ENCODE measurements at regions not wholly inside any gene's neighbourhood (a gene's known extent, or its start where the extent isn't known, plus 50 kb on each side); places are given as distances from the start of the nearest gene placed in this dataset.
A peak's percentile ranks its signal among the peaks of the same experiment; 100 is the strongest.
"Not testable (repeated sequence)": the region's sequence is repeated elsewhere in the genome, so short reads cannot be mapped to it uniquely, and the experiment has no call there.

DNA sequence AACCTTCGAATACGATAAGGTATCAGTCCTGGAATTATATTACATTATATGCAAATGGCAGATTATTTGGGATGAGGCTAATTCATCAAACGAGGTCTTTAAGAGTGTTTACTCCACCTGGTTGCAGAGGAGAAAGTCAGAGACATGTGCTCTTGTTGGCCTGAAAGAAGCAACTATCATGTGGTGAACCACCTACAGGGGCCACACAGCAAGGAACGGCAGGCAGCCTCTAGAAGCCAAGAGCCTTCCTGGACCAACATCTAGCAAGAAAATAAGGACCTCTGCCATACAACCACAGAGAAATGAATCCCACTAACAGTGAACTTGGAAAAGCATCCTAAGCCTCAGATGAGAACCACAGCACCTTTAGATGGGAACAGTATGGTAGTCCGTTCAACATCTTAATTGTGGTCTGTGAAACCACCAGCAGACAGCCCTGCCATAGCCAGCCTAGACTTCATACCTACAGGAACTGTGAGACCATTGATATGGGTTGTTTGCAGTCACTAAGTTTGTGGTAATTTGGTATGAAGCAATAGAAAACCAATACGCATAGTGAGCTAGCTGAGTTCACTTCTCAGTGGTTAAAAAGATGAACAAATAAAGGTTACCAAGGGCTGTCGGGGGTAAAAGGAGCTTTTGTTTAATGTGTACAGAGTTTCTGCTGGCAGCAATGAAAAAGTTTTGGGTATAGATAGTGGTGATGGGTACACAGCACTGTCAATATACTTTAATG is 345.7 kb upstream of the RUNX1 start:
- in situ Hi-C loops (cut with HindIII; ENCODE audit: low sequenced_read_pairs), result no loop called here
- DNase-seq (ENCODE audit: low spot score), result no peak

DNA sequence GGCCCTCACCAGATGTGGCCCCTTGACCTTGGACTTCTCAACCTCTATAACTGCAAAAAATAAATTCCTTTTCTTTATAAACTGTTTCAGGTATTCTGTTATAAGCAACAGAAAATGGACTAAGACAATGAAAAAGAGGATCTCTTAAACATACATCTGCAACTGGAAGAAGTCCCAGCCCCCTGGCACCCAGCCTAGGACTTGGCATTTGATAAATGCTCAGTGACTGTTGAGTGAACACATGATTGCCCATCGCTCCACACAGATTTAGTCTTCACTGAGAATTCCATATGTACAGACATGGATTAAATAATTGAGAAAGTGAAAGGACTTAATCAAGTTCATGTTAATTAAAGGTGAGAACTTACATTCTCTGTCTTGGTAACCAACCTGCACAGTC is 344.9 kb upstream of the RUNX1 start:
- in situ Hi-C loops (cut with HindIII; ENCODE audit: low sequenced_read_pairs), result no loop called here
- no peak for DNase-seq (ENCODE audit: low spot score)

DNA sequence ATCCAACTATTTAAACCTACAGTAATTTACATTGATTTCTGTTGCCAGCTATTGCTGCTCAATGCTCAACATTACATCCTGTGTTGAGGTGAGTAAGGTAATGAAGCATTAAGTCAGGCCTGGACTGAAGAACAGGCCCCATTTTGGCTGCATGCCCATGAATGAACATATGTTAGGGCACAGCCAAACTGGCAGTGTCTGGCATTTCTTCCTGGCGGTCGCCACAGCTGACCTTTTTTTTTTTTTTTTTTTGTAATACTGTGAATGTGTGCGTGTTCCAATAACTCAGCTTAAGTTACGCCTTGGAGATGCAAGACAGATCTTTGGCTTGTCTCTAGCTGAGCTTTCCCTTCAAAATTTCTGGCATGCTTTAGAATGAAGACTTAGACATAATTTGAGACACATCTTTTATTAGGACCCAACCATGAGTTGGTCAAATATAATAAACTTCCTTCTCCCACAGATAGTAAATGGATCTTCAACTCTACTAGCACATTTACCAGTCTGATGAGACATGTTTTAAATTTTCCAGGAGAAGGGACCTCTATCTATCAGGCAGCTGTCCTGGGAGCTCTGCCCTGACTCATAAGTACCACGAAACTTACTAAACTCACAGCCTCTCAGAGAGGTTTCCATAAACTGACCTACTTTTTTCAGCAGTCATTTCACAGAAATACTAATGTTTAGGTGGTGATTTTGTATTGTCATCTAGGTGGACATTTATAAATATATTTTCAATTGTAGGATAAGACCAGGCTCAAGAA is 341.1 kb upstream of the RUNX1 start:
- peak; percentile 93 for DNase-seq (ENCODE audit: low spot score)
- in situ Hi-C loops (cut with HindIII; ENCODE audit: low sequenced_read_pairs), result no loop called here

DNA sequence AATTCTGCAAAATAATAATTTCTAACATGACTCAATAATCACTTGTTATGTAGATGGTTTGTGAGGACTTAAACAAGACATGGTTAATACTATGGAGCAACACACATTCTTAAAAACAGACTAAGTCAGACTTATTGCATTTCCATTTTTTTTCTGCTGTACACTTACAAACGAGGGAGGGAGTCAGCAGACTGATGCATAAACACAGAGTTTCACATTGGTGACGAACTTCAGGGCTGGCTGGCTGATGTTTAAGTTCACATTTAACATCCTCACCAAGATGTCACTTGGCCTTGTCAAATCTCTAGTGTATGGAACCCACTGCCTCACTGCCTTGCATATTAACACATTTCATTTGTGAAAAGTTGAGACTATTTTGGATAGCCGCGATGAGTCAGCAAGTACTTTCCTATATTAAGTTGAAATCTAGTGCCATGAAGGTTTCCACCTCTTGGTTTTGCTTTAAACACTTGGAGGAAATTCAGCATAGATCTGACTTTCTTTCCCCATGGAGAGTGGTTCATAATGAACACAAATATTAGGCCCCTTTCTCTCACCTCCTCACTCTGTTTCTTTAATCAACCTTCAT is 337.5 kb upstream of the RUNX1 start:
- no peak for DNase-seq (ENCODE audit: low spot score)
- in situ Hi-C loops (cut with HindIII; ENCODE audit: low sequenced_read_pairs), result no loop called here

DNA sequence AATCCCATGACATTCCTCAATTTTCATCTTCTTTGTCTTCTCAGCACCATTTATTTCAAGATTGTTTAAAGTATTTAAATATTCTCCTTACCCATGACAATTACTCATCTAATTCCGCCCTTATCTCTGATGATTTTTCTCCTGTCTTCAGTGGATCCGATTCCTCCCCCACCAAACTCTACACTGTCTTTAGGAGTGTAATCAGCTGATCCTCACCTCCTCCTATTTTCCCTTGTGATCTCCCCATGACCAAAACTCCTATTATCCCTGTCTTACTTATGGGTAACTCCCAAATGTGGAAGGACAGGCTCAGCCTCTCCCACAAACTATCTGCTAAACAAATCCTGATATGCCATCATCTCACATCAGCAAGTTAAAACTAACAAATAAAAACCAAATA is 335.3 kb upstream of the RUNX1 start:
- no peak for DNase-seq (ENCODE audit: low spot score)
- in situ Hi-C loops (cut with HindIII; ENCODE audit: low sequenced_read_pairs), result no loop called here

DNA sequence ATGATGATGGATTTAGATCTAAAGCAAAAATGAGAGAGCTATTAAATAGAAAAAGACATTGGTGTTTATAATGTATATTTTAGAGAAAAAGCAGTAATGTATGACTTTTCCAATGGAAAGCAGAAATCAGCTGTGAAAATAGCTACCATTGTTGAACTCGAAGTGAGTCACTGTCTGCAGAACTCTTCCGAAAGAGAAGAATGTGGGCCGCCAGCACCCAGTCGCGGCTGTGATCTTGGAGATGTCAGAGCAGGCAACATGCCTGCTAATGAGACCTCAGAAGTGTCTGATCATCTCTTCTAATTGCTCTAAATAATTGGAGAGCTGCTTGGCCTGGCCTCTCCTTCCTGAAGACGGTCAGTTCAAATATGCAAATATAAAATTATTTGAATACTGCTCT is 333.6 kb upstream of the RUNX1 start:
- DNase-seq (ENCODE audit: low spot score), result no peak
- in situ Hi-C loops (cut with HindIII; ENCODE audit: low sequenced_read_pairs), result no loop called here

DNA sequence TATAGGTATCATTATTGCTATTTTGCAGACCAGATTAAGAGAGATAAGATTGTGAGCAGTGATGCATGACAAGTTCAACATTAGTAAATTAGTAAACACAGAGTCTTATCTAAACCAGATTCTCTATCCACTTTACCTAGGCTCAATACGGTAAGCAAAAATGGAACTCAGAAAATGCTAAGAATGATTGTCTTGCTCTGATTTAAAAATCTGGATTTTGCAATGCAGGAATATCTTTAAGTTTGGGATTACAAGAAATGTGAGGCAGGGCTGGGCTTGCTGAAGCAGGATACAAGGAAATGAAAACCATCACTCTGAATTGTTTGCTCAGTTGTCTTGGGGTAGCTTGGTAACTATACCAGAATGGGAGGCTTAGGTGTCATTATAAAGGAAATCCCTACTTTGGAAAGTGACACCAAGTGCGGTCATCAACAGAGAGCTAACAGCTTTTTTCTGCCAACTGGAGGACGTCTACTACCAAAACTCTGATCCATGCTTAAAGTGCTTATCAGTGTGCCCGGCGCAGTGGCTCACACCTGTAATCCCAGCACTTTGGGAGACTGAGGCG is 332.7 kb upstream of the RUNX1 start:
- DNase-seq (ENCODE audit: low spot score), result no peak
- in situ Hi-C loops (cut with HindIII; ENCODE audit: low sequenced_read_pairs), result no loop called here

DNA sequence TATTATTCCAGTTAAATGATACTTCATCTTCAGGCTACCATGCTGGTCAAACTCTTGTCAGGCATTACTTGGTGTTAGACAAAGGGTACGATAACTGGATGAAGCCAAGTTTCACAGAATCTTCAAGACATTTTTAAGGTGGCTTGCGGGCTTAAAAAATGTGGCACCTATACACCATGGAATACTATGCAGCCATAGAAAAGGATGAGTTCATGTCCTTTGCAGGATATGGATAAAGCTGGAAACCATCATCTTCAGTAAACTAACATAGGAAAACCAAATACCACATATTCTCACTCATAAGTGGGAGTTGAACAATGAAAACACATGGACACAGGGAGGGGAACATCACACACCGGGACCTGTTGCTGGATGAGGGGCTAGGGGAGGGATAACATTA is 331.2 kb upstream of the RUNX1 start:
- in situ Hi-C loops (cut with HindIII; ENCODE audit: low sequenced_read_pairs); DNase-seq (ENCODE audit: low spot score): not testable (repeated sequence)

DNA sequence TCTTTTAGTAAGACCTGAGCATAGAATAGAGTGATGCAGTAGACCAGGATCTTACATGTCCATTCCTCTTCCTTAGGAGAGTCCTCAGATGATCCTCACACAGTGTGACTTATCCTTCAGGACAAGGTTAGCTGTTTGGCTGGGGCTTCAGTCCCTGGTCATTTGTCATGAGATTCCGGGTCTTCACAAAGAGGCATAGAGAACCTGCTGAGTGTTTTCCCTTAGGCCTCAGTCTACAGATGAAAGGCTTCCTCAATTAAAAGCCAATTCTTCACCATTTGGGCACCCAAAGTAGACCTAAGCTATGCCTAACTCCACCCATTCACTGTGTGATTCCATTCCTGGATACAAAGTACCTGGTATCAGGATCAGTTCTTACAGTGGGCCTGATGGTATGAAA is 329.8 kb upstream of the RUNX1 start:
- DNase-seq (ENCODE audit: low spot score), result no peak
- in situ Hi-C loops (cut with HindIII; ENCODE audit: low sequenced_read_pairs), result no loop called here

DNA sequence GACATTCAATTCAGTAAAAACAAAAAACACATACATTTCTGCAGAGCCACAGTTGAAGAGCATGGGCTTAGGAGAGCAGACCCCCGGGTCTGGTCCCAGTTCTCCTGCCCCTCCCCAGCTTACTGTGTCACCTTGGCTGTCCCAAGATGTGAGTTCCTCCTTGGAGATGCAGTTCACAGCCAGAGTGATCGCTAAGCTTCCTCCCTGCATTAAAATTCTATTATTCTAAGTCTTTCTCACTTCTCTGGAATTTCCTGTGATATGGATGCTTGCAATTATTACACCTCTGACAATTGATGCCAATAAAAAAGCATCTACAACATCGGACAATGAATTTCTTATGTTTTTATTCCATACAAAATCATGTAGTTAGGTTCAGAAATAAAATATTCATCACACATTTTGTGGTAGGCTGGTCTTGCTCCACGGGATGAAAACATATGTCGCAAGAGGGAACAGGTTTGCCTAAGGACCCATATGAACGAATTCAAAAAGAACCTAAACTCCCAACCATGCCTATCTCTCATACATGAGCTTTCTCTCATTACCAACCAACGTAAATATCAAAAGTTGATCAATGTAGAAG is 328.5 kb upstream of the RUNX1 start:
- no peak for DNase-seq (ENCODE audit: low spot score)
- in situ Hi-C loops (cut with HindIII; ENCODE audit: low sequenced_read_pairs), result no loop called here

DNA sequence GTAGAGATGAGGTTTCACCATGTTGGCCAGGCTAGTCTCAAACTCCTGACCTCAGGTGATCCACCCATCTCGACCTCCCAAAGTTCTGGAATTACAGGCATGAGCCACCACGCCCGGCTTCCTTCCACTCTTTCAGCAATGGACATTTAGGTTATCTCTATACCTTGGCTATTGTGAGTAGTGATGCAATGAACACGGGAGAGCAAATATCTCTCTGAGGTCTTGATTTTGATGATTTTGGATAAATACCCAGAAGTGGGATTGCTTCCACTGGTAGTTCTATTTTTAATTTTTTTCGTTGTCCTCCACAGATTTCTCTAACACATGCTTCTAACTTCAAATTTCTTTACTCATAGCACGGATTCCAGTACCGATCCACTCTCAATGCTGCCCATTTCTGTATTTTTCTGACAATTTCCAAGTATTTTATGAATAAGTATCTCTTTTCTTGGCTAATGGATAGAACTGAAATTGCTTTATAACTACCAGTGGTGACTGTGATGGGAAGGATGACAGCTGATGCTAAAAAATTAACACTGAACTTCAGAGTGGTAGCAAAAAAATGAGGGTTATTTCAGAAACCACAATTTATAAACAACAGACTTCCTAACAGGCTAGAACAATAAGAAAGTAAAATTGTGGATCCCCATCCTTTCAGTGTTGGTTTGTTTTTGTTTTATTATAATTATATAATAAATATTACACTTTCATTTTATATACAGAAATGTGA is 327.5 kb upstream of the RUNX1 start:
- in situ Hi-C loops (cut with HindIII; ENCODE audit: low sequenced_read_pairs), result no loop called here
- no peak for DNase-seq (ENCODE audit: low spot score)

DNA sequence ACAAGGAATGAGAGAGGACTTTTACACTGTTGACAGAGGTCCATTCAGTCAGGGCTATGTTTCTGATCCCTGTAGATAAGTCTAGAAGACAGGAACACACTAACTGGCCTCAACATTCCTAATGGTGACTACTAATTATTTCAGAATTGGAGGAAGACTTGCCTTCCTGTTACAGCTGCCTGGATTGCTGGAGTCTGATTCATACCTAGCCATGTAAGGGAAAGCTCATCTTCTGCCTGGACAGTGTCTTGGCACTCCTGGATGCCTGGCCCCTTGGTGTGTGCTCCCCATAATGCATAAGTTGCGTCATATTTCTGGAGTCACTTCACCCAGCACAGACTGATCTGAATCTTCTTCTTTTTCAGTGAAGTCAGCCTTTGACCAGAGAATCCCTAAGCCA is 326.0 kb upstream of the RUNX1 start:
- DNase-seq (ENCODE audit: low spot score), result no peak
- in situ Hi-C loops (cut with HindIII; ENCODE audit: low sequenced_read_pairs), result no loop called here

DNA sequence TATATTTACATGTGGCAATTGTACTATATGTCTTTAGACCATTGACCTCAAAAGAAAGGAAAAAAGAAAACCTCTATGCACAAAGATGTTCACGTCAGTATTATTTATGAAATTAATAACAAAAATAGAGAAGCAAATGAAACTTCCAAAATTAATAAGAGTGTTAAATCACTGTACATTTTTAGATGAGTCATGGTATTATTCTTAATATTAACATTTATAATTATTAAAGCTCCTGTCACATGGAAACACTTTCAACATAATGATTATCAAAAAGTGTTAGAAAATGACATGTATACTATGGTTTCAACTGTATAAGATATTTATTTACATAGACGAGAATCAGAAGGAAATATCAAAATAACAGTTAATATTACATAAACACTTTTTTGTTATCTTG is 324.9 kb upstream of the RUNX1 start:
- no peak for DNase-seq (ENCODE audit: low spot score)
- in situ Hi-C loops (cut with HindIII; ENCODE audit: low sequenced_read_pairs), result no loop called here

DNA sequence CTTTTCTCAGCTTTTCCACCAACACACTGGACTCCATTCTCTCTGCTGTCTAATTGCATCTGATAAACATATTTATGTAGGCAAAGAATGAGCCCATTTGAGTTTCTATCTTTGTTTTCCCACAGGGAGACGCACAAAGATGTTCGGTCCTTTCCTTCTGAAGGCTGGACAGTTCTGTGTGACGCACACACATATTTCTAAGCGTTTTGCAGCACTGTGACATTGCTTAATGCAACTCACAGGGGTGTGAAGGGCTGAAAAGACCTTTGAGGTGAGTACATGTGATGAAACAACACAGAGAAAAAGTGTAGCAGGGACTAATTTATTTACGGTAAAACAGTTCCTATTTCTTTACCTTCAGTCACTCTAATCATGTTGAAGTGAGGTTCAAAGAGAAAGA is 323.1 kb upstream of the RUNX1 start:
- DNase-seq (ENCODE audit: low spot score), result no peak
- in situ Hi-C loops (cut with HindIII; ENCODE audit: low sequenced_read_pairs), result no loop called here

DNA sequence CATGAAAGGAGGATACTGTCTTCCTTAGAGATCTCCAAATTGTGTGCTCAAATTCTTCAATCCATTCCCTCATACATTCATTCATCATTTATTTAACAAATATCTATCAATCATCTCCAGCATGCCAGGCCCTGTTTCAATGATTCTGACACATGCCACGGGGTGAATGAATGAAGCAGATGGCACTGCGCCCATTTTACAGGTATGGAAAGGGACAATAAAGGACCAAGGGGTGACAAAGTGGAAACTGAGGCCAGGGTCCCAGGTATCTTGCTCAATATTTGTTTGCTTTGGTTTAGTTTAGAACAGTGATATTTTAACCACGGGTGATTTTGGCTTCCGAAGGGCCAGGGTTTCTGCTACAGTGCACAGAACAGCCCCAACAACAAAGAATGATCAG is 321.6 kb upstream of the RUNX1 start:
- DNase-seq (ENCODE audit: low spot score), result no peak
- in situ Hi-C loops (cut with HindIII; ENCODE audit: low sequenced_read_pairs), result no loop called here

DNA sequence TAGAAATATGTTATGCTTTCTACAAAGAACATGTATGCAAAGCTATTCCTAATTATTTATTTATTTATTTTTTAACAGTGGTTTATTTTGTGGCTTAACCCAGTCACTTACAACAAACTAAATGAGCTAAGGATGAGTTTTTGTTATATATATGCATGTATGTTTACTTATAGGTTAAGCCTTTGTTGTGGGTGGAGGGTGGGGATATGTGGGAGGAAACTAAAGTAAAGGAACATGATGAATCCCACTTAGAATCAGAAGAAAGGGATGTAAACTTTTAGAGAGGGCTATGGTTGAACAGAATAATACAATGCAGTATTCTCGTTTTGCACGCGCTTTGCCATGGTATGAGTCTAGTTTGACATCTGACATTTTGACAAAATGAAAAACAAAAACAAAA is 321.0 kb upstream of the RUNX1 start:
- in situ Hi-C loops (cut with HindIII; ENCODE audit: low sequenced_read_pairs), result no loop called here
- no peak for DNase-seq (ENCODE audit: low spot score)

DNA sequence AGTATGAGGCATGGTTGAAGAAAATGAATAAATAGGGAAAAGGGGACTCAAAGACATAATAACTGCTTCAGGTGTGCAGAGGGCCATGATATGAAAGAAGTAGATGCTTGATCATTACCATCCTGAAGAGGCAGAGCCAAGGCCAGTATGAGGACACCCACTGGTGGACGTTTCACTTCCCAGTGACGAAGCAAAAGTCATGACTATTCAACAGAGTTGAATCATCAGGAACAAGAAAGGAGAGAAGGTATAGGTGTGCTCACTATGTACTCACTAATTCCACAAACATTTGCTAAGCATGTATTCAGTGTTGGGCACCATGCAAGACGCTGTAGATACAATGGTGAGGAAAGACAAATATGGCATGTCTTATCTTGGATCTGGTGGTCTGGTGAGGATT is 319.2 kb upstream of the RUNX1 start:
- DNase-seq (ENCODE audit: low spot score), result no peak
- in situ Hi-C loops (cut with HindIII; ENCODE audit: low sequenced_read_pairs), result no loop called here

DNA sequence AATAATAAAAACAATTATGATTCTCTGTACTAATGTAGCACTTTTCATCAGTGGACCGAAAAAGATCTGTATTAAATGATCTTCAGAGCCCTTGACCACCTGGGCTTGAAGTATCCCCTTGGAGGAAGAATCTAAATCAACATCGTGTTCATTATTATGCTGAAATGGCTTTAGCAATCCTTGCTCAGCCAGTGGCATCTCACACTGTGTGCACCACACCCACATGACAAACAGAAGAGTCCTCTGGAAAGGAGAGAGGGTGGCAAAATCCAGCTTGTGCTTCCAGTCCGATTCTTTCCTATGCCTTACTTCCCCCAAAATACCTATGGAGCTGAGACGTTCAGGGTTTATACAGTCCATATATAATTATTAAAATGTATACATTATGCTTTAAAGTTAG is 318.5 kb upstream of the RUNX1 start:
- no peak for DNase-seq (ENCODE audit: low spot score)
- in situ Hi-C loops (cut with HindIII; ENCODE audit: low sequenced_read_pairs), result no loop called here

DNA sequence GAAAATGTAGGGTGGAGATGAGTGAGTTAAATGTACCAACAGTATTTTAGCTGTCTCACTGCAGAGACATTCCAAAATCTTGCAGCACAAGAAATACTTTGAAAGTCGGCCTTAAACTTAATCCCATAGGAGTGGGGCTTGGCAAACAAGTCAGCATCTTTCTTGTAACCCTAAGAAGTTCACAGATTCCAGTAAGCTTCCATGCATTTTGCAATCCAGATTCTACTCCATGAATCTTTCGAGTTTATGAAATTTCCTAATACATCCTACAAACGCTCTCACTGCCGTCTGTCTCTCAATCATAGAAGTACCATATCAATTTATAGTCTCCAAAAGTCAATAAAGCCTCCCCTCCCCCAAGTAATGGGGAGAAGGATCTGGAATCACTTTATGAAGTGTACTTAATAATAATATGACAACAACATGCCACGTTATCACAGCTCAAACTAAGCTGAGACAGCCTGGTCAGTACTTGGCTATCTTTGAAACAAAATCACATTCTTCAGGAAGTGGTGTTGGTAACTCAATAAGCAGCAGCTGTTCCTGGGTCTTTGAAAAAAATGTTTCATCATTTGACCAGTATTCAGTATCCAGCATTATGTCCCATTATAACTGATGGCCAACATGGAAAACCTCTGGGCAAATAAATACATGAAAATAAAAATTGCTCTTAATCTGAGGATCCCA is 317.4 kb upstream of the RUNX1 start:
- no peak for DNase-seq (ENCODE audit: low spot score)
- in situ Hi-C loops (cut with HindIII; ENCODE audit: low sequenced_read_pairs), result no loop called here

Measured in G401 (cell line).